ENCODE measurements at regions not wholly inside any gene's neighbourhood (a gene's known extent, or its start where the extent isn't known, plus 50 kb on each side); places are given as distances from the start of the nearest gene placed in this dataset.

DNA sequence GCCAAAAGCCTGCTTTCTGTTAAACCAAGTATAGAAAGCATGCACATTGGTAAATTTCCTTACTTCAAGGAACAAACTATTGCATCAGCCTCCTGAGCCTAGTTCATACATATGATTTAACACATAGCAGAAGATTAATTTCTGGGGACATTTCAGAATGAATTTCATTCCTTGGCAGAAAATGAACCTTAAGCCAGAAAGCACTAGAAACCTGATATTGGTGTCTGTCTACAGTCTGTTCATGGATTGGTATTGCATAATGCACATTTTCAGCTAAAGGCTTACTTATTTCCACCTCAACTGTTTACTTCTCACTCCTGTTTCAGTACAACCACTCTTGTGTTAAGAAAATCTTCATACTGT lies 1471.8 kb upstream of the NUDT12 start:
- no peak for DNase-seq (ENCODE audit: low read depth in 2 of 2)

DNA sequence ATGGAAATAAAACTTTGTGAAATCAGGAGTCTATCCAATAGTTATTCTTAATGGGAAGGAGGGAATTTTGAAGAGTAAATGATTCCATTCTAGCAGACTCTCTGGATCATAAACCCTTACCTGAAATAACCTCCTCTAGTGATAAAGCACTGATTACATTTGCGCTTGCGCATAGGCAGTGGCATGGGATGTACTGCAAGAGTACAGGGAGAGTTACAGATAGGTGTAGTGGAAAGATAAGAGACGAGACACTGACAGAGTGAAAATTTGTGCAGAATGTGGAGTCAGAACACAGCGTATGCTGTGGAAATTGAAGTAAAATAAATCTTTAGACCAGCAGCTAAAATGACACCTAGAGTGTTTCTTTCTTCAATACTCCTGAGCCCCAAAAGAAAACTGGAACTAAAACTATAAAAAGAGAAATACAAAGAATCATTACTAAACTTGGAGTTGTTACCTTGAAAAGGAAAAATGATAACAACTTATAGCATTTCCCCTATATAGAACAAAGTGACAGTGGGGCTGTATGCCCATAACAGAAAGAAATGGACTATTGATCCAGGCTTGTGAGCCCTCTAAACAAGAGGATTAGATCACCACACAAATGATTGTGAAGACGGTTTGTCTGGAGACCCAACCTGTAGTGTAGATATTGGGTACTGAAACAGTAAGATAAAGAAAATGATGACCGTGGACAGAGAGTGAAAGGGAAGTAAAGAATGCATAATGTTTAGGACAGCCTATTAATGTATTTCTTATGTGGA lies 1471.2 kb upstream of the NUDT12 start:
- no peak for DNase-seq (ENCODE audit: low read depth in 2 of 2)

DNA sequence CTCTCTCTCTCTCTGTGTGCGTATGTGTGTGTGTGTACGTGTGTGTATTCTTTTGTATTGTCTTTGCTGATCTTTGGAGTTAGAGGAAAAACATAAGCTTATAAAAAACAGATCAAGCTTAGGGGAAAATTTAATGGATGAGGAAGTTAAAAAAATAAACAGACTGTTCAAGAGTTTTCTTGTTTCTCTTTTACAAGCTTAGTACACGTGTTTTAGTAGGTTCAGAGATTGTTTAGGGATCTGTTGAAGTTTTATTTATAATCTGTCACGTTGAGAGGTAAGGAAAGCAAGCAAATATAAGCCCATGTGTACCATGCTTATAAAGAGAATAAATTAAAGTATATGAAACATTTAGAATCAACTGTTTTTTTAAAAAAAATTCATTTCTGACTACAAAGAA lies 1470.3 kb upstream of the NUDT12 start:
- no peak for DNase-seq (ENCODE audit: low read depth in 2 of 2)

DNA sequence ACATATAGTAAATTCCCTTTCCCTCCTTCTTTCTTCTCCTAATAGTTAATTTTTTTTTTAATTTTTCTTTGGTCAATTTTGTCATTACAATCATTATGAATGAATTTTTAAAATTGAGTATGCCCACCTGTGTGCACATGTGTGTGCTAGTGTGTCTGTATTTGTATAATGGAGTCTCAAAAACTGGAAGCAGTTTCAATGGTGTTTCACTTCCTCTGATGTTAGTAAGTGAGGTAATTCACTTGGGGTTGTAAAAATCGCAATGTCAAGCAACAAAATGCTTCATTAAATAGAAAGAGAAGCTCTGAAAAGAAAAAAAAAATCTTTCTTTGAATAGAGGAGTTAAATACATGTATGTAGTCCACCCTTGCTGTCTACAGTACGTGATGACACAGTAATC lies 1467.6 kb upstream of the NUDT12 start:
- DNase-seq (ENCODE audit: low read depth in 2 of 2) = no peak

DNA sequence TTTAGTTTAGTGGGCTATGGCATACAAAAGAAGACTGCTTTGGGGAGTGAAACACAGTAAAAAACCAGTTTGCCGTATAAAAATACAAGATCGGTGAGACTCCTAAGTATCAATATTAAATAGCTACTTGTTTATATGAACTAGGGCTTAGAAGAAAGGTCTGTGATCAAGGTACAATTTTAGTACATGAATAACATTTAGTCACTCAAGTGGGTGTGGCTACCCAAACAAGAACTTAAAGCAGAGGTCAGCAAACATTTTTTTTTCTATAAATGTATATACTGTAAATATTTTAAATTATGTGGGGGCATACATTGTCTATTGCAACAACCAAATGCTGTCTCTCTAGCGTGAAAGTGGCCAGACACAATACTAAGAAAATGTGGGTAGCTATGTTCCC lies 1452.5 kb upstream of the NUDT12 start:
- DNase-seq (ENCODE audit: low read depth in 2 of 2) = no peak

DNA sequence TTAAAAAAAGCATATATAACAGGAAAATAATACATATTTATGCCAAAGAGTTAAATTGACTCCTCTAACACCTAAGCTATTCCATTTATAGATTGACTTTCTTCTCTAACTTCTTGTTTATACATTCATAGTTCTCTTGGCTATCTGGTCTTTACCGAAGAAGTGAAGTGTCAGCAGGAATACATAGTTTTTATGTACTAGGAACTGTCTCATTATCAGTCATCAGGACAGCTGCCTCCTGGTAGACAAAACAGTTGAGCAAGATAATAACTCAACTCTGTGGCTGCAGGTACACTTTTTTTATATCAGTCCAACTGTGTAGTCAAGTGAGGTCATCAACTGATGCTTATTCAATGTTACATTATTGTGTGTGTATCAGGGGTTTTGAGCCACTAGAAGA lies 1436.0 kb upstream of the NUDT12 start:
- DNase-seq (ENCODE audit: low read depth in 2 of 2) = no peak

DNA sequence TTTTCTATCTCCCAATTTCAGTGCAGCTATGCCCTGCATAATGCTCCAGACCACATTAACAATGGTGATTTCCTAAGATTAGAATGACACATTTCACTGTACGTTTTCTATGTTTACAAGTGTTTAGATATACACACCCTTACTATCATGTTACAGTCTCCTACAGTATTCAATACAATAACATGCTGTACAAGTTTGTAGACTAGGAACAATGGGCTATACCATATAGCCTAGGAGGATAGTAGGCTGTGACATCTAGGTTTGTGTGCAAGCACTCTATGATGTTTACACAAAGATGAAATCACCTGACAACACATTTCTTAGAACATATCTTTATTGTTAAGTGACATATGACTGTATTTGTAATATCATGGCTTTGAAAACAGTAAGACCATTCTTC lies 1435.6 kb upstream of the NUDT12 start:
- no peak for DNase-seq (ENCODE audit: low read depth in 2 of 2)

DNA sequence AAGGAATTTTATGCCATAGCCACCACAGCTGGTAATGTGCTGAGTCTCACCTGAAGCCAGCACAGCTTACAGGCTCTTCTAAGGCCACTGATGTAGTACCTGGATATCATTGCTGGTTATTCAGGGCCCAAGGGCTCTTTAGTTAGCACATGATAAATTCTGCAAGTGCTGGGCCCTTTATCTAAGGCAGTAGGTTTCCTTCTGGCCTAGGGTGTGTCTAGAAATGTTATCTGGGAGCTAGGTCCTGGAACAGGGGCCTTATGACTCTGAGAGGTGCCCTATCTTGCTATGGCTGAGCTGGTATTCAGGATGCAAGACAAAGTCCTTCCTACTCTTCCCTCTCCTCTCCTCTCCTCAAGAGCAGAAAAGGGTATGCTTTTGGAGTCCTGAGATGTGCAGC lies 1424.5 kb upstream of the NUDT12 start:
- no peak for DNase-seq (ENCODE audit: low read depth in 2 of 2)

DNA sequence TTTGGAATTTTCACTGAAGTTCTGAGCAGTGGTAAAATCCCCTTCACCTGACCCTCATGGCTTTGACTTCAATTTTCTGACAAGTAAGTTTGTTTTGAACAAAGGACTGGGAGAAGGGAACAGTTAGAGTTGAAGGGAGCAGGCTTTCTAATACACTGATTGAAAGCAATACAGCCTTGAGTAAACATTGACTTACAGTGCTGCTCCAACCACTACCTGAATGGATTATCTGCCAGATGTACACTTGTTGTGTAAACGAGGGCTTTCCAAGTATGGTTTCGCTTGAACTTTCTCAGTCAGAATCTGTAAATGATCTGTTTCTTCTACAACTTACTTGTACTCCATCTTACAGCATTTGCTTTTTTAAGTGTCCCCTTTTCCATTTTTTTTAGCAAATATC lies 1414.9 kb upstream of the NUDT12 start:
- no peak for DNase-seq (ENCODE audit: low read depth in 2 of 2)

DNA sequence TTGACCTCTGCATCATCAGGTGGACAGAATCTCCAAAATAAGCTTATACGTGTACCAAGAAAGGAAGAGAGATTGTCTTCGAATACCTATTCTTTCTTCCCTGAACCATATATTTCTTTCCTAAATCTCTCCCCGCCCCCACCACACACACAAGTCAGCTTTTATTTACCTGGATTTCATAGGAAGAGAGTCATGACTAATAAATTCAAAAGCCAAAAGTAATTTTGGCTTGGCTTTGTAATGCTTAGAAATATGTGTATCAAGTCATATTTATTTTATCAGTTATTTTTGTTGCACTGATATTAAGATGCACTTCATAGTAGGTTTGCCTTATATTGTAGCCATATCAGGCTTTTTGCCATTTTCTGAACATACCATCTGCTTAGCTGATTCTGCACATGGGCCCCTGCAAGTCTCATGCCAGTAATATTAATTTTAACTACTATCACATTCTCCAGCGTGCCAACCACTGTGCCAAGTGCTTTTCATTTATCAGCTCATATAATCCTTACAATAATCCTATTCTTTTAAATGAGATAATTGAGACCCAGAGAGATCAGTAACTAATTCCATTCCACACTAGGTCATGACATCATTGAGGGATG lies 1405.3 kb upstream of the NUDT12 start:
- no peak for DNase-seq (ENCODE audit: low read depth in 2 of 2)

DNA sequence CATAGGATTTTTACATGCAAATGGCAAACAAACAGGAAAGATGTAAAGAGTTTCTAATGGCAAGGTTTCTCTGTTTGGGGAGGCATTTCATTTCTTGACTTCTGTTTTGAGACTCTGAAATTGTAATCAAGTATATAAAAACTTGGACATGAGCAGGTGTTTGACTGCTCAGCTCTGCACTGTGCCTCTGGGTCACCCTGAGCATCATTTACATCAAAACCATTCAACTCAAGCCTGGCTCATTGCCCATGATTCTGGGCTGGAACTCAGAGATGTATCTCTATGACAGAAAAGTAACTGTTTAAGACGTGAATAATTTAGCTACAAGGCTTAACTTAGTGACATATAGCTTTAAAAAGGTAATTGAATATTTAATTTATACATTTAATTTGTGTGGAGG lies 1402.4 kb upstream of the NUDT12 start:
- DNase-seq (ENCODE audit: low read depth in 2 of 2) = no peak

DNA sequence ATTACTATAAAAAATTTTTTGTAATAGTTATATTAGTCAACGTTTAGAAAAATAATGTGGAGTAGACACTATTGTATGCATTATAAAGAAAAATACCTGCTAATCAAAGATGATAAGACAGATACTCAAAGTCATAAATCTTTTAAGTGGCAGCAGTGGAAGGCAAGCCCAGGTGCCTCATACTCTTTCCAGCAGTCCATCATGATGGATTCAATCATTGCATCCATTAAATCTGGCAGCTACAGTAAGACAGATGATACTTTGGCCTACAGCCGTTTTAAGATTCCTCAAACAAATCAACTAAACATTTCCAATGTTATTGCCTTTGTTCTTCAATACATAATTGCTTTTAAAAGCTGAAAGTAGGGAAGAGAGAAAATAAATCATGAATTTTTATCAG lies 1392.9 kb upstream of the NUDT12 start:
- DNase-seq (ENCODE audit: low read depth in 2 of 2) = no peak

DNA sequence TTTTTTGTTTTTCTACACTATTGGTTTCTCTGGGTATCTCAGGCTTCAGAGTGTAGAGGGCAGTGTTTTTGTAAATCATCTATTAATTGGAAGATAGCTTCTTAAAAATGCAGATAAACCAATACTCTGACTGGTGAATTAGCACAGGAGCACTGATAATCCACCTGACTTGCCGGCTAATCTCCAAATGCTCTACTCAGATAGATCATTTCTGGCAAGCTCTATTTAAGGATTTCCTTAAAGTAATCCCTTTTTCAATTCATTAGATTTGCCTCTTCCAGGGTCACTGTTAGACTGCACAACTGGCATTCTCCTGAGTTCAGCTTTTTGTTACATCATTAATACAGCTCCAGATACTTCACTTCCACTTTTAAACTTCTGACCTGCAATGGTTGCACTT lies 1390.3 kb upstream of the NUDT12 start:
- no peak for DNase-seq (ENCODE audit: low read depth in 2 of 2)

DNA sequence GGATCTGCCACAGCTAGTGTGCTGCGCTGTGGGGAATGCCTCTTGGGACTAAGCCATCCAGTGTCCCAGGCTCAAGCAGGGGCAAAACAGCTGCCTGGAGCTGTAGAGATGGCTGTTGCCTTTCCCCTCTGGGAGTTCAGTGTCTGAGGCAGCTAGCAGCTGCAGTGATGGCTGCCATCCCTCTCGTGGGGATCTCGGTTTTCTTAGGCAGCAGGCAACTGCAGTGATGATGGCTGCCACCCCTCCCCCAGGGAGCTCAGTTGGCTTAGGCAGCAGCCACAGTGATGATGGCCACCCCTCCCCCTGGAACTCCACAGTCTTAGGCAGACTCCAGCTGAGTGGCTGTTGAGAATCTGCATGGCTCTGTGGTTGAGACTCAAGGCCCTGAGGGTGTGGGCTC lies 1389.2 kb upstream of the NUDT12 start:
- no peak for DNase-seq (ENCODE audit: low read depth in 2 of 2)

DNA sequence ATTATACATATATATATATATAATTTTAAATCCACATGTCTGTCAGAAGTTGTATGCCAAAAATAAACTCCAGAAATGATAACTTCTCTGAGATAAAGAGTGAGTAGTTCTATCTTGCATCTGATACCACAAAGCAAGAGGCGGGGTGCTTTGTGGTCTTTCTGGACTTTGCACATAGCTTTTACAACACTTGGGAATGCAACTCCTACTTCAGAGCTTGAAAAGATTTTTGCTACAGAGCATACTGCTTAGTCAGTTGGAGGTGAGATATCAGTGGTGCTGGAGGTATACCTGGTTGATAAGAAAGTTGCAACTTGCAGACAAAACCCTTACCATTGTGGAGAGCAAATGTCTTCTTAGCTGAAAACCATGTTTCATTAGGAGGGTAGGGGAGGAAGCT lies 1384.5 kb upstream of the NUDT12 start:
- no peak for DNase-seq (ENCODE audit: low read depth in 2 of 2)

DNA sequence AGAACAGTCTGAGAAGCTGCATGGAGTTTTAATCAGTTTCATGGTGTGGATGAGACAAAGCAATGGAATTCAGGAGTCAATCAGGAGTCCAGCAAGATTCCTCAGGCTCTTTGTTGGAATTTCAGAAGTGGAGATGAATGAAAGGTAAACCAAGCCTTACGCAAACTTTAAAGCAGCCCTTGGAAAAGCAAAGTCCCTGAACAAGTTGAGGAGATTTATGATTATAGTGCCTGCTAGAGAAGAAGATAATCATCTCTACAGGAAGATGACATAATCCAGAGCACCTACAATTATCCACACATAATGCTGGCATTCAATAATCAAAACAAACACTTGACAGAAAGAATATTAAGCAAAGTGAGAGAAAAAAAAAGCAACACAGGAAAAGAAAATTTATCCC lies 1380.1 kb upstream of the NUDT12 start:
- no peak for DNase-seq (ENCODE audit: low read depth in 2 of 2)

DNA sequence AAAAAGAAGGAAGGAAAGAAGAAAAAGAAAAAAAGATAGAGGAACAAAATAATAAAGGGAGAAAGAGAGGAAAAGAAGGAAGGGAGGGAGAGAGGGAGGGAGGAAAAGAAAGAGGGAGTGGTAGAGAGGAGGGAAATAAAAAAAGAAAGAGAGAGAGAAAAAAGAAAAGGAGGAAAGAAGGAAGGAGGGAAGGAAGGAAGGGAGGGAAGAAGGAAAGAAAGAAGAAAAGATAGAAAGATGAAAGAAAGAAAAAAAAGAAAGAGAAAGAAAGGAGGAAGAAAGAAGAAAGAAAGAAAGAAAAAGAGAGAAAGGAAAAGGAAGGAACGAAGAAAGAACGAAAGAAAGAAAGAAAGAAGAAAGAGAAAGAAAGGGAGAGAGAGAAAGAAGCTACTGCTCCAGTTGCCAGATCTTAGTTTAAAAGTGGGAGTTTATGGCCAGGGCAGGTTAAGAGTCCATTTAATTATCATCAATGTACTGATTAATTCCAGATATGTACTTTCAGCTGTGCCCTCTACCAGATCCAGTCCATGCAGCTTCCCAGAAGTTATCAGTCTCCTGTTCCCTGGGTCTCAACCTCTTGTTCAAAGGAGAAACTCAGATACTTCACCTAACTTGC lies 1378.5 kb upstream of the NUDT12 start:
- no peak for DNase-seq (ENCODE audit: low read depth in 2 of 2)

DNA sequence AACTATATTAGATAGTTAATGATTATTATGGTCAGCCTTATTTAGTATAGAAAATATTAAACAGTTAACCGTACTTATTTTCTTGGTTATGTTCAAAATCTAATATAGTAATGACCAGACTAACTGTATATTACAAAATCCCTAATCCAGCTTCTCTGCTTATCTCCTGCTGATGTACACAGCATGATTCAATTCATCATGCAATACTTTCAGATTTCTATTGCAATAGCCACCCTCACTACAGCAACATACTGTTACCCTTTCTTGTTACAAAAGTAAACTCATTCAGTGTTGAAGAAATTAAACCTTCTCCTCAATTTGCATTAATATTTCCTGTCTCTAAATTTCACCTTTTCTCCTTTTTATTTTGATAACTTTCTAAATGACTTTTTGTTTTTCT lies 1375.0 kb upstream of the NUDT12 start:
- DNase-seq (ENCODE audit: low read depth in 2 of 2) = no peak

DNA sequence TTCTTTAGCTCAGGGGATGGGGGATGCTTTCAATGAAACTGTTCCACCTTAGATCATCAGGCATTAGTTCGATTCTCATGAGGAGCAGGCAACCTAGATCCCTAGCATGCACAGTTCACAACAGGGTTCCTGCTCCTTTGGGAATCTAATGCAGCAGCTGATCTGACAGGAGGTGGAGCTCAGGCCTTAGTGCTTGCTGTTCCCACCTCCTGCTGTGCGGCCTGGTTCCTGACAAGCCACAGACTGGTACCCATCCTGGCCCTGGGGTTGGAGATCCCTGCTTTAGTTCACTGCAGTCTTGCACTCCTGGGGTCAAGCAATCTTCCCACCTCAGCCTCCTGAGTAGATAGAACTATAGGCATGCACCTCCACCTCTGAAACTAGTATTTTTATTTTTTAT lies 1369.8 kb upstream of the NUDT12 start:
- DNase-seq (ENCODE audit: low read depth in 2 of 2) = no peak

DNA sequence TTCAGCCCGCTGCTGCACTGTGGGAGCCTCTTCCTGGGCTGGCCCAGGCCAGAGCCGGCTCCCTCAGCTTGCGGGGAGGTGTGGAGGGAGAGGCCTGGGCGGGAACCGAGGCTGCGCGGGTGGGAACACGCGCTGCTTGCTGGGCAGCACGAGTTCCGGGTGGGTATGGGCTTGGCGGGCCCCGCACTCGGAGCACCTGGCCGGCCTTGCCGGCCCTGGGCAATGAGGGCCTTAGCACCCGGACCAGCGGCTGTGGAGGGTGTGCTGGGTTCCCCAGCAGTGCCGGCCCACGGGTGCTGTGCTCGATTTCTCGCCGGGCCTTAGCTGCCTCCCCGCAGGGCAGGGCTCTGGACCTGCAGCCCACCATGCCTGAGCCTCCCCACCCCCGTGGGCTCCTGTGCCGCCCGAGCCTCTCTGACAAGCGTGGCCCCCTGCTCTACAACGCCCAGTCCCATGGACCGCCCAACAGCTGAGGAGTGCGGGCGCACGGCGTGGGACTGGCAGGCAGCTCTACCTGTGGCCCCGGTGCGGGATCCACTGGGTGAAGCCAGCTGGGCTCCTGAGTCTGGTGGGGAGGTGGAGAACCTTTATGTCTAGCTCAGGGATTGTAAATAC lies 1366.4 kb upstream of the NUDT12 start:
- no peak for DNase-seq (ENCODE audit: low read depth in 2 of 2)

DNA sequence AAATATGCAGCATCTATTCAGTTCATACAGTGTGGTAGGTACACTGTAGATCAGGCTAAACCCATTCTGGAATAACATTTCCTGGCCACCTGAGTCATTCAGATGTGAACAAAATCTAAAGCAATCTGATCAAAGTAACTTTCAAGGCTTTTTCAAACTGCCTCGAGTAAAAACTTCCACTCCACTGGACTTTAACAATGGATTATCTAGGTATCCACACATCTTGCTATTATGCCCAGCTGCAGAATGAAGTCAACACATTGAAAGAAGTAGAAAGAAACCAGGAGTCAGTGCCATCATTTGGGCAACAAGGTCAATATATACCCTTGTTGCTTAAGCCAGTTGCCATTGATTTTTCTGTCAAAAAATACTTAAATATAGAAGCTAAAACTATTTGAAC lies 1352.6 kb upstream of the NUDT12 start:
- no peak for DNase-seq (ENCODE audit: low read depth in 2 of 2)

DNA sequence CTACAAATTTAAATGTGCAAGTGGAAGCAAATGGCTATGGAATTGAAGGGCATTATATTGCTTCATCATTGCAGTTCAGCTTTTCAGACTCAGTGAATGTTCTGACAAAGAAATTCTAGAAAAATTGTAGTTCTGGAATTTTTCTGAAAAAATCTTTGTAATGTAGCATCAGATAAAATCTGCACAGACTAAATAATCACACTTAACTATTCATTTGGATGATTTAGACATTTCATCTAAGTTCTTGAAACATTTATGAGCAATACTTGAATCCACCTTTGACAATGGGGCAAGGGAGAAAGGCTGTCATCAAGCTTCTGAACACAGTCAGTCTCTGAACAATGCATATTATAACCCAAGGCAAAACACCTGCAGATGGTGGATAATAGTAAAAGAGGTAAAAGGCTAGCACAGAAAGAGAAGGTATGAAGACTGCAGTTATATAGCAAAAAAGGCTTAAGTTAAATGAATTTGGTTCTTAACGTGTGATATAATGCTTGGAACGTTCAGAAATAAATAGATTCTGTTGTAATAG lies 1352.0 kb upstream of the NUDT12 start:
- no peak for DNase-seq (ENCODE audit: low read depth in 2 of 2)

DNA sequence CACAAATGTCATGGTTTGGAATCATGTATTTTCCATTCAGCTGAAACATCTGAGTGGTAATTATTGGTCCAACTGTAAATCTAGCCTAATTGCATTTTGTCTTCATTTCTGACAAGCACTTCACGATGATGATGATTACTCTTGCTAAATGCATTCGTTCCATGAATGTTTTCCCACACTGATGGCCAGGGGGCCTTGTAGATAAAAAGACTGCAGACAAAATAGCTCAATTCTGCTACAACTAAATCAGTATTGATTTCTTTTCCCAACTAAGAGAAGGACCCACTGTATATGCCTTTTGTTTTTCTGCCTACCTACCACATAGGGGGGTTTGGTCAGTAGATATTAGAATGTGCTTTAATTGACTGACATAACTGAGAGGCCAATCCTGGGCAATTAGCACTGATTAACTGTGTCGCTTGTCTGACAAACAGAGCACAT lies 1351.3 kb upstream of the NUDT12 start:
- no peak for DNase-seq (ENCODE audit: low read depth in 2 of 2)

Data from stimulated activated CD8-positive, alpha-beta memory T cell treated with anti-CD3 and anti-CD28 coated beads, Interleukin-2, amount 100 ng/mL, for 48 hours (primary cell).